ENCODE measurements at regions not wholly inside any gene's neighbourhood (a gene's known extent, or its start where the extent isn't known, plus 50 kb on each side); places are given as distances from the start of the nearest gene placed in this dataset.

GRCh38 chrX:121903961-121904360 lies 856.6 kb downstream of the GLUD2 start:
- TF ChIP-seq EZH2 (IDR thresholded peaks at IDR 0.05; ENCODE audit: borderline replicate concordance, low read length): no peak
- TF ChIP-seq CTCF (conservative IDR thresholded peaks at IDR 0.05 in 1 of 2, IDR thresholded peaks at IDR 0.05 in 1 of 2; ENCODE audit: extremely low read depth in 1 of 2, insufficient read depth in 1 of 2, low read depth in 1 of 2, low read length in 2 of 2): no peak

Measured in mammary epithelial cell (primary cell).